Stomach (tissue), 4 donors: ENCODE measurements at regions not wholly inside any gene's neighbourhood (a gene's known extent, or its start where the extent isn't known, plus 50 kb on each side); places are given as distances from the start of the nearest gene placed in this dataset.

ENCODE experiments used
- CTCF ChIP-seq, 7 experiments: fragments of 450-650 bp in 4 of 7; fragments of 200-600 bp in 3 of 7; sonication (generic) in 3 of 7; IDR thresholded peaks; one replicate each; pipeline ENCODE4 v1.5.1; 2016 to 2019; ENCODE audit warnings: antibody characterized with exemption in 7 of 7, control low read depth in 2 of 7, mild to moderate bottlenecking in 1 of 7
- EP300 ChIP-seq: sonication (generic); formaldehyde crosslinking; IDR thresholded peaks from one replicate; pipeline ENCODE4 v1.6.1; 2017; ENCODE audit warnings: antibody characterized with exemption
- POLR2A ChIP-seq, 4 donors: fragments of 450-650 bp; IDR thresholded peaks; one replicate each; pipeline ENCODE4 v1.6.1; 2016; ENCODE audit warnings: antibody characterized with exemption in 4 of 4, control low read depth in 2 of 4, mild to moderate bottlenecking in 1 of 4, moderate library complexity in 1 of 4
- POLR2AphosphoS5 ChIP-seq, 3 donors: sonication (generic); formaldehyde crosslinking; IDR thresholded peaks; one replicate each; pipeline ENCODE4 v1.6.1; 2016; ENCODE audit warnings: antibody characterized with exemption in 3 of 3

GRCh38 chr2:12066986-12067385 is 320.6 kb downstream of the LPIN1 start:
- TF ChIP-seq POLR2A (IDR thresholded peaks at IDR 0.05): no peak
- TF ChIP-seq CTCF (IDR thresholded peaks at IDR 0.05): no peak
- TF ChIP-seq POLR2AphosphoS5 (IDR thresholded peaks at IDR 0.05): no peak
- no peak for TF ChIP-seq EP300
